NT2/D1 (cell line): ENCODE measurements at regions not wholly inside any gene's neighbourhood (a gene's known extent, or its start where the extent isn't known, plus 50 kb on each side); places are given as distances from the start of the nearest gene placed in this dataset.

ENCODE experiments used
- DNase-seq: peaks from one replicate; pipeline ENCODE4 v3.0.0-alpha.2; 2011; ENCODE audit warnings: low read depth, low spot score
- H3K27me3 ChIP-seq: 2 replicates; pipeline ENCODE4 v1.6.0; 2011; ENCODE audit warnings: mild to moderate bottlenecking; ENCODE audit not compliant: insufficient read length, insufficient read depth
- H3K36me3 ChIP-seq: 2 replicates; pipeline ENCODE4 v1.6.1; 2011; ENCODE audit warnings: mild to moderate bottlenecking, low read length, mixed read lengths; ENCODE audit not compliant: insufficient read depth, insufficient read length
- H3K4me1 ChIP-seq: 2 replicates; pipeline ENCODE4 v1.5.1; 2011; ENCODE audit not compliant: insufficient read depth, insufficient read length
- H3K4me3 ChIP-seq: 2 replicates; pipeline ENCODE4 v1.5.1; 2011; ENCODE audit warnings: low read depth; ENCODE audit not compliant: insufficient read length
- H3K9ac ChIP-seq: 2 replicates; pipeline ENCODE4 v1.6.0; 2011; ENCODE audit warnings: low read depth; ENCODE audit not compliant: insufficient read length
- H3K9me3 ChIP-seq: 2 replicates; pipeline ENCODE4 v1.5.1; 2011; ENCODE audit warnings: mild to moderate bottlenecking, low read length; ENCODE audit not compliant: insufficient read depth
- SUZ12 ChIP-seq: IDR thresholded peaks from 2 replicates; pipeline ENCODE4 v1.6.1; 2011; ENCODE audit not compliant: insufficient read length, insufficient read depth; ENCODE audit errors: extremely low read depth
- YY1 ChIP-seq: IDR thresholded peaks from 2 replicates; pipeline ENCODE4 v1.6.1; 2011; ENCODE audit not compliant: insufficient read length, insufficient read depth
- ZNF274 ChIP-seq: IDR thresholded peaks from 2 replicates; pipeline ENCODE4 v1.6.1; 2011; ENCODE audit warnings: mild to moderate bottlenecking, low read depth, low read length

GRCh38 chr11:115911613-115912346, 407.6 kb upstream of the CADM1 start:
- TF ChIP-seq ZNF274 (no peak), SUZ12 (no peak), YY1 (no peak)
- no peaks in the 10 kb centered on the region for H3K4me1 ChIP-seq
- H3K9ac ChIP-seq, result no peak overlapping the region
- H3K9me3 ChIP-seq, result no peaks in the 10 kb centered on the region; the same call in 1 of the 2 replicates
- no peak overlapping the region for H3K4me3 ChIP-seq
- H3K27me3 ChIP-seq, result no peaks in the 10 kb centered on the region
- H3K36me3 ChIP-seq, result no peaks in the 10 kb centered on the region
- no peak for DNase-seq

DNA sequence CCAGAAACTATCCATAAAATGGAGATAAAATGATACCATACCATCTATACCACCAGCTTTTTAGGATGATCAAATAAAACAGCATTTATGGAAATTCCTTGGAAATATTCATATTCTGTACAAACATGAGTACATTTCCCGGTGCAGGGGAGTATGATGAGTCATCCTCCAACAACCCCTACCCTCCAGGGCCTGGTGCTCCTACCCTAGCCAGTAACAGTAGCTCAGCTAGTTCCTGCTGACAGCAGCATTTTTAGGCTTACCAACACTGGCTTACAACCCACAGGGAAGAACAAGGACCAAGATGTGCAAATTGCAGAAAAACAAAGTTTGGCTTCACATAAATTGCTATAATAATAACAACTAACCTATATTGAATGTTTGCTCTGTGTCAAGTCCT, 406.2 kb upstream of the CADM1 start:
- DNase-seq, result no peak
- Histone ChIP-seq H3K36me3 (no peaks in the 10 kb centered on the region), H3K27me3 (peaks cover 3% of the 10 kb centered on the region), H3K9ac (no peak overlapping the region), H3K9me3 (no peaks in the 10 kb centered on the region; the same call in 1 of the 2 replicates), H3K4me1 (no peaks in the 10 kb centered on the region), H3K4me3 (no peak overlapping the region)
- TF ChIP-seq ZNF274, result no peak
- TF ChIP-seq SUZ12, result no peak
- TF ChIP-seq YY1, result no peak

GRCh38 chr11:115906171-115906570, 402.0 kb upstream of the CADM1 start:
- Histone ChIP-seq H3K4me1 (no peaks in the 10 kb centered on the region), H3K36me3 (no peaks in the 10 kb centered on the region), H3K27me3 (peaks cover 3% of the 10 kb centered on the region), H3K9ac (no peak overlapping the region), H3K9me3 (no peaks in the 10 kb centered on the region; the same call in 1 of the 2 replicates), H3K4me3 (no peak overlapping the region)
- no peak for DNase-seq
- TF ChIP-seq YY1 (no peak), SUZ12 (no peak), ZNF274 (no peak)

DNA sequence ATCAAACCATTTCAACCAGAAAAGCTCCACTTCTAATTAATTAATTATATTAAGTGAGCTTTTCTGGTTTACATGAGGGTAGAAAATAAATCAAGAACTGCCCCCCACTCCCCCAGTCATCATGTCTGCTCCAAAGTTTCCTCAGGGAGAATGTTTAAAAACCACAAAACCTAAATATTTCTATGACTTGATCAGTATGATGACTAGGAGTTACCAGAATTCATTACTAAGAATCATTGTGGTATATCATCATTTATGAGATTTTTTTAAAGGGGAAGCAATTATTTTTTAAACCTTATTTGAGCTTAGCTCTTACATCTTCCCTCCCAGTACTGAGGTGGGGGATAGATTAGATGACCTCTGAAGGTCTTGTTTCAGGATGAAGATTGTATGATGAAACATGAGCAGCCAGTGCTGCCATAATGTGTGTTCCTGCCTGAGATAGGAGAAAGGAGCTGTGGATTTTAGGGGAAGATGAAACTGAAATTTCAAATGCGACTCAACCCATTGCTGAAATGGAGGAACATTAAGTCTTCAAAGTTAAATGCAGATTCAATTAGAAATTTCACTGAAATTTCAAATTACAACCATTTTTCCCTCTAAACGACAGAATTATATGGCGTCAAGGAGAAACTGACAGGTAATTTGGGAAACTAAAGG, 401.3 kb upstream of the CADM1 start:
- no peak for TF ChIP-seq YY1
- TF ChIP-seq ZNF274, result no peak
- TF ChIP-seq SUZ12, result no peak
- H3K9me3 ChIP-seq, result no peaks in the 10 kb centered on the region; the same call in 1 of the 2 replicates

GRCh38 chr11:115903179-115903578, 399.0 kb upstream of the CADM1 start:
- no peaks in the 10 kb centered on the region for H3K36me3 ChIP-seq
- TF ChIP-seq SUZ12, result no peak
- no peak for TF ChIP-seq YY1
- no peak for TF ChIP-seq ZNF274
- H3K4me1 ChIP-seq, result no peaks in the 10 kb centered on the region
- H3K27me3 ChIP-seq, result peaks cover 3% of the 10 kb centered on the region
- H3K9ac ChIP-seq, result no peak overlapping the region
- H3K9me3 ChIP-seq, result no peaks in the 10 kb centered on the region
- H3K4me3 ChIP-seq, result no peak overlapping the region
- DNase-seq, result no peak

More for the DNA sequence above, 401.3 kb upstream of the CADM1 start:
- H3K27me3 ChIP-seq, result peaks cover 3% of the 10 kb centered on the region
- no peaks in the 10 kb centered on the region for H3K36me3 ChIP-seq
- H3K9ac ChIP-seq, result no peak overlapping the region
- H3K4me3 ChIP-seq, result no peak overlapping the region
- no peak for DNase-seq
- no peaks in the 10 kb centered on the region for H3K4me1 ChIP-seq

GRCh38 chr11:115901069-115901468, 396.9 kb upstream of the CADM1 start:
- Histone ChIP-seq H3K27me3 (no peaks in the 10 kb centered on the region), H3K36me3 (no peaks in the 10 kb centered on the region), H3K4me1 (no peaks in the 10 kb centered on the region), H3K9ac (no peak overlapping the region), H3K9me3 (no peaks in the 10 kb centered on the region), H3K4me3 (no peak overlapping the region)
- DNase-seq, result no peak
- no peak for TF ChIP-seq YY1
- TF ChIP-seq SUZ12, result no peak
- TF ChIP-seq ZNF274, result no peak

GRCh38 chr11:115900111-115900510, 395.9 kb upstream of the CADM1 start:
- Histone ChIP-seq H3K4me1 (no peaks in the 10 kb centered on the region), H3K36me3 (no peaks in the 10 kb centered on the region), H3K9me3 (no peaks in the 10 kb centered on the region), H3K9ac (no peak overlapping the region), H3K4me3 (no peak overlapping the region), H3K27me3 (no peaks in the 10 kb centered on the region)
- TF ChIP-seq SUZ12, result no peak
- no peak for TF ChIP-seq ZNF274
- no peak for TF ChIP-seq YY1
- DNase-seq, result no peak
